Liver (tissue), 8 donors: ENCODE measurements at regions not wholly inside any gene's neighbourhood (a gene's known extent, or its start where the extent isn't known, plus 50 kb on each side); places are given as distances from the start of the nearest gene placed in this dataset.

Source experiments
- DNase-seq: peaks from one replicate; pipeline ENCODE4 v3.0.0-alpha.2; 2017; ENCODE audit warnings: low spot score
- H3K27ac ChIP-seq, 2 donors: one replicate each; pipeline ENCODE4 v1.7.0; 2013; ENCODE audit warnings: inconsistent platforms in 2 of 2, low read length in 2 of 2, control low read depth in 1 of 2, low read depth in 1 of 2, mild to moderate bottlenecking in 1 of 2
- H3K27me3 ChIP-seq, 4 donors: one replicate each; pipeline versions ENCODE4 v1.6.1 to v1.7.0; 2013; ENCODE audit warnings: low read length in 3 of 4, inconsistent platforms in 1 of 4, mild to moderate bottlenecking in 1 of 4, moderate library complexity in 1 of 4; ENCODE audit not compliant: control insufficient read depth in 4 of 4, insufficient read depth in 4 of 4
- H3K36me3 ChIP-seq, 4 donors: one replicate each; pipeline versions ENCODE4 v1.6.1 to v1.7.0; 2013; ENCODE audit warnings: low read length in 3 of 4, mild to moderate bottlenecking in 3 of 4, low read depth in 1 of 4, moderate library complexity in 1 of 4; ENCODE audit not compliant: control insufficient read depth in 4 of 4, insufficient read depth in 3 of 4
- H3K4me1 ChIP-seq, 4 donors: one replicate each; pipeline versions ENCODE4 v1.6.1 to v1.7.0; 2013; ENCODE audit warnings: low read length in 3 of 4, mild to moderate bottlenecking in 3 of 4, moderate library complexity in 1 of 4; ENCODE audit not compliant: control insufficient read depth in 4 of 4, insufficient read depth in 4 of 4
- H3K4me3 ChIP-seq, 3 donors: one replicate each; pipeline versions ENCODE4 v1.6.1 to v1.7.0; 2013; ENCODE audit warnings: low read length in 3 of 3, control low read depth in 1 of 3, low read depth in 1 of 3, mild to moderate bottlenecking in 1 of 3
- H3K9ac ChIP-seq, 2 donors: one replicate each; pipeline ENCODE4 v1.7.0; 2013; ENCODE audit warnings: low read length in 2 of 2, mild to moderate bottlenecking in 2 of 2, moderate library complexity in 2 of 2, control low read depth in 1 of 2, low read depth in 1 of 2
- H3K9me3 ChIP-seq, 4 donors: one replicate each; pipeline versions ENCODE4 v1.6.1 to v1.7.0; 2013; ENCODE audit warnings: low read length in 3 of 4; ENCODE audit not compliant: control insufficient read depth in 4 of 4
- CTCF ChIP-seq: fragments of 150-350 bp; IDR thresholded peaks from 2 replicates; pipeline ENCODE4 v1.5.1; 2017; ENCODE audit warnings: improper control_type of control experiment, low read depth, low read length; ENCODE audit not compliant: missing input control
- FOXA1 ChIP-seq: IDR thresholded peaks from 2 replicates; pipeline ENCODE4 v1.6.1; 2016; ENCODE audit warnings: antibody characterized with exemption
- FOXA2 ChIP-seq: IDR thresholded peaks from 2 replicates; pipeline ENCODE4 v1.6.1; 2016; ENCODE audit warnings: antibody characterized with exemption
- GABPA ChIP-seq, 2 donors: IDR thresholded peaks in 1 of 2; conservative IDR thresholded peaks in 1 of 2; 2 replicates each; pipeline ENCODE4 v1.6.1; 2016; ENCODE audit warnings: antibody characterized with exemption in 2 of 2, mild to moderate bottlenecking in 1 of 2, moderate library complexity in 1 of 2
- HNF4A ChIP-seq, 2 donors: conservative IDR thresholded peaks; 2 replicates each; pipeline ENCODE4 v1.6.1; 2016; ENCODE audit warnings: antibody characterized with exemption in 2 of 2, mild to moderate bottlenecking in 2 of 2
- HNF4G ChIP-seq: IDR thresholded peaks from 2 replicates; pipeline ENCODE4 v1.6.1; 2016; ENCODE audit warnings: antibody characterized with exemption
- JUND ChIP-seq, 2 donors: IDR thresholded peaks; 2 replicates each; pipeline ENCODE4 v1.6.1; 2016; ENCODE audit warnings: antibody characterized with exemption in 2 of 2
- NR2F2 ChIP-seq: IDR thresholded peaks from 2 replicates; pipeline ENCODE4 v1.6.1; 2016; ENCODE audit warnings: antibody characterized with exemption
- RAD21 ChIP-seq, 2 donors: IDR thresholded peaks; 2 replicates each; pipeline ENCODE4 v1.6.1; 2016; ENCODE audit warnings: antibody characterized with exemption in 2 of 2, mild to moderate bottlenecking in 2 of 2
- REST ChIP-seq: IDR thresholded peaks from 2 replicates; pipeline ENCODE4 v1.6.1; 2016; ENCODE audit warnings: antibody characterized with exemption, mild to moderate bottlenecking
- SP1 ChIP-seq: IDR thresholded peaks from 2 replicates; pipeline ENCODE4 v1.6.1; 2018; ENCODE audit warnings: antibody characterized with exemption, mild to moderate bottlenecking
- TAF1 ChIP-seq: conservative IDR thresholded peaks from 2 replicates; pipeline ENCODE4 v1.6.1; 2016; ENCODE audit warnings: antibody characterized with exemption, mild to moderate bottlenecking
- ZBTB33 ChIP-seq: IDR thresholded peaks from 2 replicates; pipeline ENCODE4 v1.6.1; 2016; ENCODE audit warnings: antibody characterized with exemption
- WGBS: extraction: QIAGEN DNeasy Blood & Tissue Kit; methylation state at CpG from one replicate; pipeline ENCODE4 v1.1.7; 2013; 5-methylcytosine and 5-hydroxymethylcytosine counted together
- TF ChIP-seq, protein P1 (sequence below): IDR thresholded peaks from 2 replicates; pipeline ENCODE4 v1.6.1; 2016; ENCODE audit warnings: antibody characterized with exemption
- donor health status: healthy.
- donor health status: healthy.
- donor health status: healthy.
- donor health status: healthy.
- donor health status: healthy.

GRCh38 chr6:109261811-109262210, 120.5 kb downstream of the CD164 start (continued):
- TF ChIP-seq ZBTB33, result no peak

- TF ChIP-seq RAD21 (IDR thresholded peaks at IDR 0.05), result no peak
- TF ChIP-seq FOXA1, result no peak
- no peak for TF ChIP-seq SP1
- TF ChIP-seq JUND (IDR thresholded peaks at IDR 0.05), result no peak
- no peak for TF ChIP-seq NR2F2
- TF ChIP-seq, protein P1, sequence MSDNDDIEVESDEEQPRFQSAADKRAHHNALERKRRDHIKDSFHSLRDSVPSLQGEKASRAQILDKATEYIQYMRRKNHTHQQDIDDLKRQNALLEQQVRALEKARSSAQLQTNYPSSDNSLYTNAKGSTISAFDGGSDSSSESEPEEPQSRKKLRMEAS, result no peak
- TF ChIP-seq TAF1, result no peak
- TF ChIP-seq REST, result no peak
- no peak for TF ChIP-seq FOXA2
- no peak for TF ChIP-seq CTCF
- TF ChIP-seq GABPA (IDR thresholded peaks at IDR 0.05 in 1 of 2, conservative IDR thresholded peaks at IDR 0.05 in 1 of 2), result no peak
- TF ChIP-seq HNF4A (conservative IDR thresholded peaks at IDR 0.05), result no peak
- WGBS, result 92% methylated on average over 3 of the region's 3 CpGs
- Histone ChIP-seq H3K4me1 (peaks cover 3 to 12% (median 6%) of the 10 kb centered on the region in 4 donors), H3K27ac (no peak overlapping the region), H3K9ac (no peak overlapping the region), H3K27me3 (no peaks in the 10 kb centered on the region), H3K4me3 (no peak overlapping the region), H3K9me3 (no peaks in the 10 kb centered on the region), H3K36me3 (no peaks in the 10 kb centered on the region)
- DNase-seq, result no peak
Measured at GRCh38 chr6:109260701-109261100, 121.6 kb downstream of the CD164 start.

DNA sequence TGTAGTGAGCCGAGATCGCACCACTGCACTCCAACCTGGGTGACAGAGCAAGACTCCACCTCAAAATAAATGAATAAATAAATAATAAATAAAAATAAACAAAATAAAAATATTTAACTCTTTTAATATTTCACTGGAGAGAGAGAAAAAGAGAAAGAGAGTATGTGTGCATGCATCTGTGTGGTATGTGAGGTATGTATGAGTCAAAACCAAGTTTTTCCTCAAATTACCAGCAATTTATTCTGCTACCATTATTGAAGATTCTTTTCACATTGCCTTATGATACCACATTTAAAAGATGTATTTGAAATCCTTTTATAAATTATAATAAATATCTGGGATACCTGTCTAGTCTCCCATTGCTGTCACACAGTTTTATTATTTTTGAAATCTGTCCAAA, 122.1 kb downstream of the CD164 start:
- DNase-seq, result no peak
- no peak overlapping the region for H3K27ac ChIP-seq
- H3K4me3 ChIP-seq, result no peak overlapping the region
- no peaks in the 10 kb centered on the region for H3K9me3 ChIP-seq
- WGBS, result 96% methylated on average over 2 of the region's 2 CpGs
- no peaks in the 10 kb centered on the region for H3K27me3 ChIP-seq
- H3K36me3 ChIP-seq, result no peaks in the 10 kb centered on the region
- TF ChIP-seq CTCF (no peak), NR2F2 (no peak), HNF4G (no peak), GABPA (IDR thresholded peaks at IDR 0.05 in 1 of 2, conservative IDR thresholded peaks at IDR 0.05 in 1 of 2) (no peak)
- no peak overlapping the region for H3K9ac ChIP-seq
- peaks cover 3 to 12% (median 6%) of the 10 kb centered on the region in 4 donors for H3K4me1 ChIP-seq
